Tibial nerve (tissue), 4 donors: ENCODE measurements at regions not wholly inside any gene's neighbourhood (a gene's known extent, or its start where the extent isn't known, plus 50 kb on each side); places are given as distances from the start of the nearest gene placed in this dataset.

ENCODE experiments used
- DNase-seq, 2 donors: peaks; one replicate each; pipeline ENCODE4 v3.0.0-alpha.2; 2019; ENCODE audit warnings: low spot score in 2 of 2
- H3K27ac ChIP-seq, 4 donors: fragments of 200-600 bp; sonication (generic) in 3 of 4; one replicate each; pipeline ENCODE4 v1.5.1; 2017 to 2019; ENCODE audit warnings: mild to moderate bottlenecking in 1 of 4
- H3K27me3 ChIP-seq, 2 donors: fragments of 200-600 bp; sonication (generic) in 1 of 2; one replicate each; pipeline versions ENCODE4 v1.5.1 to v1.6.0; 2017 to 2019
- H3K36me3 ChIP-seq, 3 donors: fragments of 200-600 bp; sonication (generic); one replicate each; pipeline ENCODE4 v1.5.1; 2018 to 2019
- H3K4me1 ChIP-seq, 4 donors: fragments of 200-600 bp; sonication (generic) in 3 of 4; one replicate each; pipeline ENCODE4 v1.5.1; 2017 to 2019
- H3K4me3 ChIP-seq, 4 donors: fragments of 200-600 bp; sonication (generic) in 3 of 4; one replicate each; pipeline ENCODE4 v1.5.1; 2017 to 2019; ENCODE audit warnings: mild to moderate bottlenecking in 1 of 4, moderate library complexity in 1 of 4
- H3K9me3 ChIP-seq, 4 donors: fragments of 200-600 bp; sonication (generic) in 3 of 4; one replicate each; pipeline ENCODE4 v1.5.1; 2017 to 2019
- CTCF ChIP-seq, 5 experiments: fragments of 200-600 bp in 3 of 5; fragments of 450-650 bp in 2 of 5; sonication (generic) in 3 of 5; IDR thresholded peaks; one replicate each; pipeline ENCODE4 v1.5.1; 2016 to 2019; ENCODE audit warnings: antibody characterized with exemption in 5 of 5, mild to moderate bottlenecking in 3 of 5, moderate library complexity in 2 of 5
- EP300 ChIP-seq, 2 donors: sonication (generic); formaldehyde crosslinking; IDR thresholded peaks; one replicate each; pipeline ENCODE4 v1.6.1; 2017; ENCODE audit warnings: antibody characterized with exemption in 2 of 2, mild to moderate bottlenecking in 1 of 2
- POLR2A ChIP-seq, 2 donors: fragments of 450-650 bp; IDR thresholded peaks; one replicate each; pipeline ENCODE4 v1.6.1; 2017; ENCODE audit warnings: antibody characterized with exemption in 2 of 2, mild to moderate bottlenecking in 2 of 2, moderate library complexity in 2 of 2
- WGBS, 2 donors: methylation state at CpG; one replicate each; pipeline ENCODE4 v1.1.5; 2018; 5-methylcytosine and 5-hydroxymethylcytosine counted together

GRCh38 chr18:69128978-69129377 lies 271.7 kb upstream of the DOK6 start:
- no peaks in the 10 kb centered on the region for H3K4me1 ChIP-seq
- H3K36me3 ChIP-seq = no peaks in the 10 kb centered on the region
- TF ChIP-seq POLR2A (IDR thresholded peaks at IDR 0.05) (no peak), EP300 (IDR thresholded peaks at IDR 0.05) (no peak), CTCF (IDR thresholded peaks at IDR 0.05) (no peak)
- H3K4me3 ChIP-seq = no peak overlapping the region
- no peak for DNase-seq
- WGBS, 2 donors = 58 to 72% methylated on average over 3 of the region's 3 CpGs
- H3K27me3 ChIP-seq = no peaks in the 10 kb centered on the region
- H3K9me3 ChIP-seq = peaks cover 0 to 15% (median 0%) of the 10 kb centered on the region in 4 donors
- no peak overlapping the region for H3K27ac ChIP-seq

GRCh38 chr18:69138088-69138487 lies 262.6 kb upstream of the DOK6 start:
- H3K27me3 ChIP-seq = no peaks in the 10 kb centered on the region

GRCh38 chr18:69143084-69143483 lies 257.6 kb upstream of the DOK6 start:
- H3K9me3 ChIP-seq = no peaks in the 10 kb centered on the region
- no peaks in the 10 kb centered on the region for H3K4me1 ChIP-seq
- no peaks in the 10 kb centered on the region for H3K36me3 ChIP-seq
- H3K27ac ChIP-seq = no peak overlapping the region
- no peaks in the 10 kb centered on the region for H3K27me3 ChIP-seq
- TF ChIP-seq EP300 (IDR thresholded peaks at IDR 0.05) = no peak
- no peak for TF ChIP-seq CTCF (IDR thresholded peaks at IDR 0.05)
- no peak for TF ChIP-seq POLR2A (IDR thresholded peaks at IDR 0.05)
- no peak for DNase-seq
- 97% methylated on average over 2 of the region's 2 CpGs for WGBS, 2 donors
- no peak overlapping the region for H3K4me3 ChIP-seq

More at GRCh38 chr18:69138088-69138487, 262.6 kb upstream of the DOK6 start:
- DNase-seq = no peak
- Histone ChIP-seq H3K4me1 (no peaks in the 10 kb centered on the region), H3K4me3 (no peak overlapping the region), H3K27ac (no peak overlapping the region), H3K9me3 (peaks cover 0 to 8% (median 0%) of the 10 kb centered on the region in 4 donors), H3K36me3 (no peaks in the 10 kb centered on the region)
- TF ChIP-seq POLR2A (IDR thresholded peaks at IDR 0.05) = no peak
- no peak for TF ChIP-seq EP300 (IDR thresholded peaks at IDR 0.05)
- TF ChIP-seq CTCF (IDR thresholded peaks at IDR 0.05) = no peak
- whole genome bisulfite sequencing, 2 donors = 88 to 89% methylated on average over 2 of the region's 2 CpGs

- Histone ChIP-seq H3K36me3 (no peaks in the 10 kb centered on the region), H3K27me3 (no peaks in the 10 kb centered on the region), H3K4me1 (no peaks in the 10 kb centered on the region), H3K27ac (no peak overlapping the region), H3K9me3 (no peaks in the 10 kb centered on the region), H3K4me3 (no peak overlapping the region)
- no peak for TF ChIP-seq CTCF (IDR thresholded peaks at IDR 0.05)
- TF ChIP-seq EP300 (IDR thresholded peaks at IDR 0.05) = no peak
- TF ChIP-seq POLR2A (IDR thresholded peaks at IDR 0.05) = no peak
- DNase-seq = no peak
- 73 to 86% methylated on average over 3 of the region's 3 CpGs for WGBS, 2 donors
Measured at GRCh38 chr18:69152436-69152835, 248.3 kb upstream of the DOK6 start.

GRCh38 chr18:69157906-69158305 lies 242.8 kb upstream of the DOK6 start:
- Histone ChIP-seq H3K4me3 (no peak overlapping the region), H3K4me1 (no peaks in the 10 kb centered on the region), H3K27me3 (no peaks in the 10 kb centered on the region), H3K9me3 (no peaks in the 10 kb centered on the region), H3K27ac (no peak overlapping the region), H3K36me3 (no peaks in the 10 kb centered on the region)
- TF ChIP-seq CTCF (IDR thresholded peaks at IDR 0.05) (no peak), EP300 (IDR thresholded peaks at IDR 0.05) (no peak), POLR2A (IDR thresholded peaks at IDR 0.05) (no peak)
- DNase-seq = no peak
- WGBS, 2 donors = 93 to 96% methylated on average over 10 of the region's 10 CpGs
